ENCODE measurements at regions not wholly inside any gene's neighbourhood (a gene's known extent, or its start where the extent isn't known, plus 50 kb on each side); places are given as distances from the start of the nearest gene placed in this dataset.
"Not testable (repeated sequence)": the region's sequence is repeated elsewhere in the genome, so short reads cannot be mapped to it uniquely, and the experiment has no call there.

DNA sequence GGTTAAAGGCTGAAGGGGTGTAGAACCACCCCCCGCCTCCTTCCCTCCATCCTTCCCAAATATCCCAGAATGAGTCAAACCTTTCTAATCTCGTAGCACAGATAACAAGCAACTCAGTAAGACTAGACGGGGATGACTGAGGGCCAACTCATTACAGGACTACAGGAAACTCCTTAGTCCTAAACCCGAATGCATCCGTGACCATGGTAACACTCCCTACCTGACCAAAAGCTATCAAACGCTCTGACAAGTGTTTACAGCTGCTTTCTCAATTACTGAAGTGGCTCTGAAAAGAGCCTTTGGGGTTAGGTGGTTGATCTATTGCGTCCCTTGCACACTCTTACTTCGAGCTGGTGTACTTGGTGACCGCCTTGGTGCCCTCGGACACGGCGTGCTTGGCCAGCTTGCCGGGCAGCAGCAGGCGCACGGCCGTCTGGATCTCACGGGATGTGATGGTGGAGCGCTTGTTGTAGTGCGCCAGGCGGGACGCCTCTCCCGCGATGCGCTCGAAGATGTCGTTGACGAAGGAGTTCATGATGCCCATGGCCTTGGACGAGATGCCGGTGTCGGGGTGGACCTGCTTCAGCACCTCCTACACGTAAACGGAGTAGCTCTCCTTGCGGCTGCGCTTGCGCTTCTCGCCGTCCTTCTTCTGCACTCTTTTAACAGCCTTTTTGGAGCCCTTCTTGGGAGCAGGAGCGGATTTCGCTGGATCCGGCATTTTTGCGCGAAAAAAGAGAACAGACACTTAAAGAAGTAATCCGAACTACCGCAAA, 67.4 kb downstream of the FAM72B start:
- not testable (repeated sequence) for DNase-seq (ENCODE audit: low spot score)

GRCh38 chr1:121117298-121117611, 66.9 kb downstream of the FAM72B start:
- DNase-seq (ENCODE audit: low spot score): not testable (repeated sequence)

GRCh38 chr1:121117622-121118479, 66.3 kb downstream of the FAM72B start:
- not testable (repeated sequence) for DNase-seq (ENCODE audit: low spot score)
